ENCODE measurements at regions not wholly inside any gene's neighbourhood (a gene's known extent, or its start where the extent isn't known, plus 50 kb on each side); places are given as distances from the start of the nearest gene placed in this dataset.

- TF ChIP-seq POLR2AphosphoS5 (IDR thresholded peaks at IDR 0.05) (no peak), CTCF (IDR thresholded peaks at IDR 0.05; ENCODE audit: poor library complexity, severe bottlenecking) (no peak), REST (IDR thresholded peaks at IDR 0.05; ENCODE audit: borderline replicate concordance) (no peak)
Observed at GRCh38 chr4:146095860-146096259, 79.7 kb upstream of the LSM6 start.
